ENCODE measurements at regions not wholly inside any gene's neighbourhood (a gene's known extent, or its start where the extent isn't known, plus 50 kb on each side); places are given as distances from the start of the nearest gene placed in this dataset.
A peak's percentile ranks its signal among the peaks of the same experiment; 100 is the strongest.

DNA sequence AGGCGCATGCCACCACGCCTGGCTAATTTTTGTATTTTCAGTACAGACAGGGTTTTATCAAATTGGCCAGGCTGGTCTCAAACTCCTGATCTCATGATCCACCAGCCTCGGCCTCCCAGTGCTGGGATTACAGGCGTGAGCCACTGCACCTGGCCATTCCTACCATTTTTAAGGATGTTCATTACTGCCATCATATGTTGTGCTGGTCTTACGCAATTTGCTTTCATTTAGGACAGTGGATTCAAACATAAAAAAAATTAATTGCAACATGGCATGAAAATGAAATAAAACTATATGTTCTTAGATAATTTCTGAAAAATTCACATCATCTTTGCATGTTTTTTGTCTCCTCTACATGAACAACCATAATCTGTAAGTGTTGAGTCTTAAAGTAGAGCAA is 527.7 kb downstream of the LTN1 start:
- H3K27me3 ChIP-seq = no peaks in the 10 kb centered on the region
- no peaks in the 10 kb centered on the region for H3K9me3 ChIP-seq
- no peak overlapping the region for H3K4me3 ChIP-seq
- no peaks in the 10 kb centered on the region for H3K4me1 ChIP-seq
- H3K36me3 ChIP-seq = no peaks in the 10 kb centered on the region
- TF ChIP-seq CTCF (IDR thresholded peaks at IDR 0.05) (no peak), POLR2A (IDR thresholded peaks at IDR 0.05) (no peak)
- intact Hi-C loops (cut with DNase I; ENCODE audit: low total_unique reads) = no loop called here
- no peak for DNase-seq
- H3K27ac ChIP-seq = peak overlapping the region in 1 of 2 donors; percentile 53

DNA sequence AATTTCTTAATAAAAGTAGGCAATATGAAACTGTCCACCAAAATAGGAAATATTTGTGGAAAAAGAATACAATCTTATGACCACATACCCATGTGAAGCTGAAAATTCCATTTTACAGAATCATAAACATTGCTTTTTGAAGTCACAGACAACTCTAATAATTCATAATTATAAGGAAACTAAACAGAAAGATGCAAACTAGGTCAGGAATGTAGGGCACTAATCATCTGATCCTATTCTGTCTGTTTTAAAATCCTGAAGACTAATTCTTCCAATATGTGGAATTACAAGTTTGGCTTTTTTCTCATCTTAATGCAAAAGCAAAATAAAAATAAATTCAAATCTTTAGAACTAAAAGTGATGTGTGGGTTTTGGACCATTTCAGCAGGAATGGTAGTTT is 528.6 kb downstream of the LTN1 start:
- H3K27me3 ChIP-seq = no peaks in the 10 kb centered on the region
- no peak for DNase-seq
- H3K4me3 ChIP-seq = no peak overlapping the region
- H3K9me3 ChIP-seq = no peaks in the 10 kb centered on the region
- no peaks in the 10 kb centered on the region for H3K4me1 ChIP-seq
- intact Hi-C loops (cut with DNase I; ENCODE audit: low total_unique reads) = no loop called here
- no peaks in the 10 kb centered on the region for H3K36me3 ChIP-seq
- peak overlapping the region in 1 of 2 donors; percentile 53 for H3K27ac ChIP-seq
- no peak for TF ChIP-seq POLR2A (IDR thresholded peaks at IDR 0.05)
- no peak for TF ChIP-seq CTCF (IDR thresholded peaks at IDR 0.05)

DNA sequence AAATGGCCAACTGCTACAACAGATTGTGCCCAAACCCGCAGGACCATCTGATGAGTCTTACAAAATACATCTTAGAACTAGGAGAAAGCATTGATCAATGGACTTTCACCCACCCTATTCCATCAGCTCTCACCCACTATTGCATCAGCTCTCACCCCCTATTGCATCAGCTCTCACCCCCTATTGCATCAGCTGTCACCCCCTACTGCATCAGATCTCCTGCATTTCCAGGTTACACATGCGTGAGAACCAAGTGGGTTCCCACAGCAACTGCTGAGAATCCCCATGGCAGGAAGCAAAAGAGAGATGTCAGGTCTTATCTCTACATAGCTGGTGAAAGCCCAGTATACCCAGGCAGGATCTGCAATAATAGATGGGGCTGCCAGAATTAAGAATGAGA is 533.5 kb downstream of the LTN1 start:
- Histone ChIP-seq H3K36me3 (no peaks in the 10 kb centered on the region), H3K27ac (no peak overlapping the region), H3K4me1 (no peaks in the 10 kb centered on the region), H3K4me3 (no peak overlapping the region), H3K9me3 (no peaks in the 10 kb centered on the region), H3K27me3 (no peaks in the 10 kb centered on the region)
- no peak for DNase-seq
- intact Hi-C loops (cut with DNase I; ENCODE audit: low total_unique reads) = no loop called here
- TF ChIP-seq POLR2A (IDR thresholded peaks at IDR 0.05) (no peak), CTCF (IDR thresholded peaks at IDR 0.05) (no peak)

GRCh38 chr21:28458446-28458845 is 534.2 kb downstream of the LTN1 start:
- no peaks in the 10 kb centered on the region for H3K9me3 ChIP-seq
- no peaks in the 10 kb centered on the region for H3K27me3 ChIP-seq
- no peak for DNase-seq
- H3K27ac ChIP-seq = peak overlapping the region in 1 of 2 donors; percentile 10
- intact Hi-C loops (cut with DNase I; ENCODE audit: low total_unique reads) = no loop called here
- TF ChIP-seq CTCF (IDR thresholded peaks at IDR 0.05) = no peak
- no peak for TF ChIP-seq POLR2A (IDR thresholded peaks at IDR 0.05)
- no peaks in the 10 kb centered on the region for H3K36me3 ChIP-seq
- no peaks in the 10 kb centered on the region for H3K4me1 ChIP-seq
- H3K4me3 ChIP-seq = no peak overlapping the region

- peak overlapping the region; percentile 40 to 61 for H3K27ac ChIP-seq
- TF ChIP-seq CTCF (IDR thresholded peaks at IDR 0.05) = no peak
- no peak for TF ChIP-seq POLR2A (IDR thresholded peaks at IDR 0.05)
Observed at GRCh38 chr21:28455253-28455600, 537.5 kb downstream of the LTN1 start.

More at GRCh38 chr21:28455253-28455600, 537.5 kb downstream of the LTN1 start:
- H3K4me1 ChIP-seq = no peaks in the 10 kb centered on the region
- intact Hi-C loops (cut with DNase I; ENCODE audit: low total_unique reads) = no loop called here
- no peak for DNase-seq
- H3K36me3 ChIP-seq = no peaks in the 10 kb centered on the region
- no peaks in the 10 kb centered on the region for H3K9me3 ChIP-seq
- H3K27me3 ChIP-seq = no peaks in the 10 kb centered on the region
- no peak overlapping the region for H3K4me3 ChIP-seq

All from uterus (tissue), 3 donors.